ENCODE measurements at regions not wholly inside any gene's neighbourhood (a gene's known extent, or its start where the extent isn't known, plus 50 kb on each side); places are given as distances from the start of the nearest gene placed in this dataset.

DNA sequence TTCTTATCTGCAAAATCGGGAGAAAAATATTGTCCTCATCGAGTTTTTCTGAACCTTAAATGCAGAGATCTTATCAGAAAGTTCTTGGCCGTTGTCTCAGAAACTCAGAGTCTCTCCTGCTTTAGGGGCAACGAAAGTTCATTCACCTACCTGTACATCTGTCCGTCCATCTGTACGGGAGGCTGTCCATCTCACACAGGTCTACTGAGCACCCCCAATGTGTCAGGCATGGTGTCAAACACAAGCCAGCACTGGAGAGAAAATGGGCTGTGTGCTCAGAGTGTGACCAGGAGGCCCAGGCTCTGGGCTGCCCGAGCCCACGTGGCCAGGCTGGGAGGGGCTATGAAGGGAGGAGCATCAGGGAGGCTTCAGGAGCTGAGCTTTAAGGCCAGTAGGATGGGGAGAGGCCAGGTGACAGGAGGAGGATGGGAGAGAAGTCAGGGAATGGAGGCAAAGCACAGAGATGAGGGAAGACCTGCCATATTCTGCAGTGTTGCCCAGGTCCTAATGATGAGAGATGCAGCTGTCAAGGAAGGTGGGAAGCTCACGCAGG, 62.4 kb upstream of the MYEOV start:
- Histone ChIP-seq H3K9me3 (ENCODE audit: insufficient read depth, low read depth, low read length) (no peaks in the 10 kb centered on the region; the same call in 1 of the 2 replicates), H3K27me3 (ENCODE audit: insufficient read depth, low read length, poor library complexity, severe bottlenecking) (no peaks in the 10 kb centered on the region), H3K4me3 (ENCODE audit: low read length, poor library complexity, severe bottlenecking) (no peak overlapping the region), H3F3A (ENCODE audit: low read depth) (no peaks in the 10 kb centered on the region), H3K36me3 (ENCODE audit: insufficient read depth, low read length) (no peaks in the 10 kb centered on the region), H2AFZ (ENCODE audit: low read length) (no peak overlapping the region), H3K9me2 (replicated peaks; ENCODE audit: low read depth, low read length) (no peaks in the 10 kb centered on the region), H3K4me2 (ENCODE audit: low read depth, low read length, poor library complexity, severe bottlenecking) (no peak overlapping the region), H4K20me1 (ENCODE audit: insufficient read depth, low read length, poor library complexity, severe bottlenecking) (no peaks in the 10 kb centered on the region), H3K4me1 (ENCODE audit: insufficient read depth, low read length, poor library complexity, severe bottlenecking) (no peaks in the 10 kb centered on the region), H3K79me2 (ENCODE audit: insufficient read depth, low read length) (no peaks in the 10 kb centered on the region), H3K9ac (ENCODE audit: low read depth, low read length, poor library complexity, severe bottlenecking) (no peak overlapping the region)
- TF ChIP-seq, protein P1, sequence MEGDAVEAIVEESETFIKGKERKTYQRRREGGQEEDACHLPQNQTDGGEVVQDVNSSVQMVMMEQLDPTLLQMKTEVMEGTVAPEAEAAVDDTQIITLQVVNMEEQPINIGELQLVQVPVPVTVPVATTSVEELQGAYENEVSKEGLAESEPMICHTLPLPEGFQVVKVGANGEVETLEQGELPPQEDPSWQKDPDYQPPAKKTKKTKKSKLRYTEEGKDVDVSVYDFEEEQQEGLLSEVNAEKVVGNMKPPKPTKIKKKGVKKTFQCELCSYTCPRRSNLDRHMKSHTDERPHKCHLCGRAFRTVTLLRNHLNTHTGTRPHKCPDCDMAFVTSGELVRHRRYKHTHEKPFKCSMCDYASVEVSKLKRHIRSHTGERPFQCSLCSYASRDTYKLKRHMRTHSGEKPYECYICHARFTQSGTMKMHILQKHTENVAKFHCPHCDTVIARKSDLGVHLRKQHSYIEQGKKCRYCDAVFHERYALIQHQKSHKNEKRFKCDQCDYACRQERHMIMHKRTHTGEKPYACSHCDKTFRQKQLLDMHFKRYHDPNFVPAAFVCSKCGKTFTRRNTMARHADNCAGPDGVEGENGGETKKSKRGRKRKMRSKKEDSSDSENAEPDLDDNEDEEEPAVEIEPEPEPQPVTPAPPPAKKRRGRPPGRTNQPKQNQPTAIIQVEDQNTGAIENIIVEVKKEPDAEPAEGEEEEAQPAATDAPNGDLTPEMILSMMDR (conservative IDR thresholded peaks at IDR 0.05; ENCODE audit: low read length), result no peak
- no peak for TF ChIP-seq EZH2phosphoT487 (IDR thresholded peaks at IDR 0.05; ENCODE audit: borderline replicate concordance)

DNA sequence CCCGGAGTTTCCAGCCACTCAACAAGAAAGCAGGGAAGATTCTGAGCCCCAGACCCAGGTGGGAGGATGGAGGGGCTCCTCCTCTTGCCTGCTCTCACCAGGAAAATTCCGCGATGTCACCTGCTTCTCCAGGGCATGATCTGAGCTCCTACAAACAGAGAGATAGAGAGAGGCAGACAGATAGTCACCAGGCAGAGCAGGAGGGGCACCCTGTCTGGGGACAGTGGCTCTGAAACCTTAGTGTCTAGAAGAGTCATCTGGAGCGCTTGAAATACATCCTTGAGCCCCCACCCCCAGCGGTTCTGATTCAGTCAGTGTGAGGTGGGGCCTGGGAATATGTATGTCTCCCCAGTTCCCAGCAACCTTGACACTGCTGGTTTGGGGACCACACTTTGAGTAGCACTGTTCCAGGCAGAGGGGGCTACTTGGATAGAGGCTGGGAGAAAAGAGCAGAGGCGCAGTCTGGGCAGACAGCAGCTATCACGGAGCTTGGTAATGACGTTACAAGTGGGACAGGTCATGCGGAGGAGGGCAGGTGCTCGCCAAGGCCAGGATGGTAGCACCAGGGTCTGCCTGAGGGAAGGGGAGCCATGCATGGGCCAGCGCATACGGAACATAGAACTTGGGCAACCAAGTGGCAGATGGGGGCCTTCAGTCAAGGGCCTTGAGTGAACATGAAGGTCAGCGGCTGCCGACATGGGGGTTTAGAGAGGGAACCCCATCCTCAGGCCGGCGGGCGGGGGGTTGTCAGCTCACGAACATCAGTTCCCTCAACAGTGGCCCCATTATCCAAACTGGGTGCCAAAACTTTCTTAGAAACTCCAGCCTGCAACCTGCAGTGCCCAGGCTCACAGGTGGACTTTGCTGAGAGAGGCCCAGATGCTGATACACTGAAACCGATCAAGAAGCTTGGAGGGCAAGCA, 60.9 kb upstream of the MYEOV start:
- Histone ChIP-seq H3K36me3 (ENCODE audit: insufficient read depth, low read length) (no peaks in the 10 kb centered on the region), H3K4me3 (ENCODE audit: low read length, poor library complexity, severe bottlenecking) (no peak overlapping the region), H3K4me2 (ENCODE audit: low read depth, low read length, poor library complexity, severe bottlenecking) (no peak overlapping the region), H3K9ac (ENCODE audit: low read depth, low read length, poor library complexity, severe bottlenecking) (no peak overlapping the region), H3K9me2 (replicated peaks; ENCODE audit: low read depth, low read length) (no peaks in the 10 kb centered on the region), H4K20me1 (ENCODE audit: insufficient read depth, low read length, poor library complexity, severe bottlenecking) (no peaks in the 10 kb centered on the region), H2AFZ (ENCODE audit: low read length) (no peak overlapping the region), H3F3A (ENCODE audit: low read depth) (no peaks in the 10 kb centered on the region), H3K9me3 (ENCODE audit: insufficient read depth, low read depth, low read length) (no peaks in the 10 kb centered on the region), H3K4me1 (ENCODE audit: insufficient read depth, low read length, poor library complexity, severe bottlenecking) (no peaks in the 10 kb centered on the region), H3K79me2 (ENCODE audit: insufficient read depth, low read length) (no peaks in the 10 kb centered on the region), H3K27me3 (ENCODE audit: insufficient read depth, low read length, poor library complexity, severe bottlenecking) (no peaks in the 10 kb centered on the region)
- TF ChIP-seq, protein P1 (conservative IDR thresholded peaks at IDR 0.05; ENCODE audit: low read length), result no peak
- no peak for TF ChIP-seq EZH2phosphoT487 (IDR thresholded peaks at IDR 0.05; ENCODE audit: borderline replicate concordance)

DNA sequence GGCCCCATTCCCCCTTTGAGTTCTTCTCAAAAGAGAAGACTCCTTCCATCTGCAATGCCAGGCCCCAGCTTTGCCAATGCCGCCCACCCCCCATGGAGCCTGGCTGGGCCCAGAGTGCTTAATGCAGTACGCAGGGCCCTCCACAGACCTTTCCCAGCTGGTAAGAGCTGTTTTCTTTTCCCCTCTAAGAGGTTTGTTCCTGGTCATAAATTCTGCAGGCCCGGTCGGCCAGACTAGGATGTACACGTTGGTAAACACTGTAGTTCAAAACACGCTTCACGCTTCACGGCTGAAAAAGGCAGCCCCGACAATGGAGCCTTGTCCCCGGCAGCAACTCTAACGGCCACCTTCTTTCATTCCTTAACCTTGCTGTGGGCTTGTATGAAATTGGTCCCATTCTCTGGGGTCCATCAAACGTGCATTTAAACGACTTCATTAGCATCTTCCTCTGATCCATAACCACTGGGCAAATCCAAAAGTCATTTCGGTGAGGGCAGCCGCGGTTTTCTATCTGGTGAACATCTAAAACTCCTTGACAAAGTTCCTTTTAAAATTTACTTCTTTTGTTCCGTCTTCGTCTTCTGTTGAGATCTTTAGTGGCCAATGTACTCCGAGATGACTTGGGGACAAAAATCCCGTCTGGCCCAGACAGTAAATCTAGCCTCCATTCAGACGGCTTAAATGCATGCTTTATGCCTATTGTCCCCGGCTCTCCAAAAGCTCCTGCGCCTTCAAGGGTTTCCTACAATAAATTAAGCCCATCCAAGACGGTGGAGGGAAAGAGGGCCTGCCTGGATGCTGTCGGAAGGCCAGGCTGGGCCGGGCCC, 60.0 kb upstream of the MYEOV start:
- no peak overlapping the region for H3K4me2 ChIP-seq (ENCODE audit: low read depth, low read length, poor library complexity, severe bottlenecking)
- H3K36me3 ChIP-seq (ENCODE audit: insufficient read depth, low read length), result no peaks in the 10 kb centered on the region
- no peak overlapping the region for H3K4me3 ChIP-seq (ENCODE audit: low read length, poor library complexity, severe bottlenecking)

More for the DNA sequence above, 60.0 kb upstream of the MYEOV start:
- Histone ChIP-seq H3F3A (ENCODE audit: low read depth) (no peaks in the 10 kb centered on the region), H2AFZ (ENCODE audit: low read length) (no peak overlapping the region), H4K20me1 (ENCODE audit: insufficient read depth, low read length, poor library complexity, severe bottlenecking) (no peaks in the 10 kb centered on the region), H3K9ac (ENCODE audit: low read depth, low read length, poor library complexity, severe bottlenecking) (no peak overlapping the region), H3K9me3 (ENCODE audit: insufficient read depth, low read depth, low read length) (no peaks in the 10 kb centered on the region), H3K9me2 (replicated peaks; ENCODE audit: low read depth, low read length) (no peaks in the 10 kb centered on the region), H3K79me2 (ENCODE audit: insufficient read depth, low read length) (no peaks in the 10 kb centered on the region), H3K27me3 (ENCODE audit: insufficient read depth, low read length, poor library complexity, severe bottlenecking) (no peaks in the 10 kb centered on the region), H3K4me1 (ENCODE audit: insufficient read depth, low read length, poor library complexity, severe bottlenecking) (no peaks in the 10 kb centered on the region)
- no peak for TF ChIP-seq EZH2phosphoT487 (IDR thresholded peaks at IDR 0.05; ENCODE audit: borderline replicate concordance)
- TF ChIP-seq, protein P1 (conservative IDR thresholded peaks at IDR 0.05; ENCODE audit: low read length), result no peak

Measured in Loucy (cell line).